T47D (cell line): ENCODE measurements at regions not wholly inside any gene's neighbourhood (a gene's known extent, or its start where the extent isn't known, plus 50 kb on each side); places are given as distances from the start of the nearest gene placed in this dataset.

ENCODE experiments used
- DNase-seq, 2 experiments: peaks; one replicate each; pipeline versions ENCODE4 v3.0.0 to v3.0.0-alpha.2; 2011 to 2012; ENCODE audit warnings: low read depth in 1 of 2, low spot score in 1 of 2
- JUND ChIP-seq: IDR thresholded peaks from 2 replicates; pipeline ENCODE4 v1.6.1; 2012; ENCODE audit warnings: low read depth
- in situ Hi-C: cut with HindIII; loops from 2 replicates; pipeline ENCODE4 v1.10.0; 2016; ENCODE audit warnings: low sequenced_read_pairs, low pct_unique_long_range_greater_than_20kb

DNA sequence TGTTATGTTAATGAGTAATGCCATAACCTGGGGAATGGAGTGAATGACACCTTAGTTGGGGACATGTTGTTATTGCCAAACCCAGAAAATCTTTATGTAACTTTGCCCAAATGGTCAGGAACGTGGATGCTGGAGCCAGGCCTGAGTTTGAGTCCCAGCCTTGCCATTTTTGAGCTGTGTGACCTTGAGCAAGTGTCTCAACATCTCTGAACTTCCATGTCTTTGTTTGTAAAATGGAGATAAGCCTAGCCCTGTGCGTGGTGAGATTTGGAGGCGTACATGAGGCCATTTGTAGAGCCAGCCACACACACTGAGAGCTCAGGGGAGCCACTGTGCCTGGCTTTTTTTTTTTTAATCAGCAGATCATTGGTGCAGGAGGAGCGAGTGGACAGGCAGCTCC, 247.3 kb downstream of the FOXL1 start:
- in situ Hi-C loops = no loop called here
- TF ChIP-seq JUND = no peak

DNA sequence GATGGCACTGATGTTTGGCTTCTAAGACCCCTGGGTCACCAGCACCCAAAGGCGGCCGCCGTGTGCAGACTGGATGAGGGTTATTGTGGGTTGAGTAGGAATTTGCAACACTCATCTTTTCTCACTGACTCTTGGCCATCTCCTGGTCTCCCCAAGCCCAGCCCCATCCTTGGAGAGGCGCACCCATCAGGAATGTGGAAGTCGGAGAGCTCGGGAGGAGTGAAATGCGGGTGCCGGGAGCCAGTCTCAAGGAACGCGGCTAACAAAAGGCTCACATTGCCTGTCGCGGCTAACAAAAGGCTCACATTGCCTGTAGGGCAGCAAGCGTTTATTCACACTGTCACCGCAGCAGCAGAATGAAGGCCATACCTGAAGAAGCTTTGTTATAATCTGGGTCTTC, 248.6 kb downstream of the FOXL1 start:
- DNase-seq = no peak
- TF ChIP-seq JUND = no peak
- in situ Hi-C loops = no loop called here

More for the DNA sequence above, 247.3 kb downstream of the FOXL1 start:
- no peak for DNase-seq

DNA sequence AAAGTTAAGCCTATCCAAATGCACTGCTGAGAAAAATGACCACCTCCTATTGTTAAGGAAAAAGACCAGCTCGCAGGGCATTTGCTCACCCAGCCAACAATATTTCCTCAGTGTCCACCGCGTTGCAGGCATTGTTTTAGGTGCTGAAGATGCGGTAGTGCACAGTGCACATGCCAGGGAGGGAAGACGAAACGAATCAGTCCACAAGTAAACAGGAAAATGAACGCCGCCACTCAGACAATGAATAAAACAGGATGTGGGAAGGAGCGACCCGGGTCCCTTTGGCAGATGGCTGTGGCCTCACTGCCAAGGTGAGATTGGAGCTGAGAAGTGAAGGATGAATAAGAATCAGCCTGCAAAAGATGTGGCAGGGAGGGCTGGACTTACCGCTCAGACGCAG, 249.2 kb downstream of the FOXL1 start:
- no peak for DNase-seq
- in situ Hi-C loops = no loop called here
- no peak for TF ChIP-seq JUND

DNA sequence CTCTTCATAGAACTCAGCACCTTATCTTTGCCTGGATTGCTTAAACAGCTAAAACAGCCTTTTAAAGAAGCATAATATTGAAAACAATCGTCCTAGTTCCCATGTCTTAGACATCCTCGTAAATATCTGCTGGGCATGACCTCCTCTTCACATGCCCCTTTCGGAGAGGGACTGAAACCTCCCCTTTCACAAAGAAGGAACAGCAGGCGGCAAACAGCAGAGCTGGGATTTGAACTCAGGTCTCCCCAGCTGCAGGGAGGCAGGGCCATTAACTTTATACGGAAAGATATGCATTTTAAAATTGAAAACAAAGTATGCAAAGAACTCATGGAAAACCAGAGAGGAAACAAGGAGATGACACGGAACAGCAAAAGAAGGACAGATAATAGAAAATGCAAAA, 249.9 kb downstream of the FOXL1 start:
- TF ChIP-seq JUND = no peak
- in situ Hi-C loops = no loop called here
- no peak for DNase-seq

DNA sequence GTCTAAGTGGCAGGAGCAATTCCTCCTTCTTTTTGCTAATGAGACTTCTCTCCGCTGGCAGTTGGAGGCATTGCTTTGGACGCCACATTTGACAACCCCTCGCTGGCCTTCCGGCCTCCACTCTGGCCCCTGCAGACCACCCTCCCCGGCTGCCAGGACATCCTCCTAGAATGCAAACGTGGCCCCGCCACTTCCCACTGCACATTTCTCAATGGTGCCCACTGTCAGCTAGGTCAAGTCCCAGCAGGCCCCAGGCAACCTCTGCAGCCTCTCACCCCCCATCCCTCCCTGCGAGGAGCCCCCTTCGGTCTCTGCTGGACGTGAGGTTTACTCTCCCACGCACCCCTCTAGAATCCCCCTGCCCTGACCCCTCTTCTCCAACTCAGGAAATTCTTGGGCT, 250.3 kb downstream of the FOXL1 start:
- in situ Hi-C loops = no loop called here
- TF ChIP-seq JUND = no peak
- no peak for DNase-seq

DNA sequence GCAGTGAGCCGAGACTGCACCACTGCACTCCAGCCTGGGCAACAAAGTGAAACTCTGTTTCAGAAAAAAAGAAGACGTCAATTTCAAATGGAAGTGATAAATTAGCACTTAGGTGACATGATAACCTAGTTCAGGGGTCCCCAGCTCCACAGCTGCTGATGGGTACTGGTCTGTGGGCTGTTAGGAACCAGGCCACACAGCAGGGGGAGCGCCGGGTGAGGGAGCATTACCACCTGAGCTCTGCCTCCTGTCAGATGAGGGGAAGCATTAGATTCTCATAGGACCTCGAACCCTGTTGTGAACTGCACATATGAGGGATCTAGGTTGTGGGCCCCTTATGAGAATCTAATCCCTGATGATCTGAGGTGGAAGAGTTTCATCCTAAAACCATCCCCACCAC, 253.0 kb downstream of the FOXL1 start:
- in situ Hi-C loops = no loop called here
- no peak for TF ChIP-seq JUND
- no peak for DNase-seq

DNA sequence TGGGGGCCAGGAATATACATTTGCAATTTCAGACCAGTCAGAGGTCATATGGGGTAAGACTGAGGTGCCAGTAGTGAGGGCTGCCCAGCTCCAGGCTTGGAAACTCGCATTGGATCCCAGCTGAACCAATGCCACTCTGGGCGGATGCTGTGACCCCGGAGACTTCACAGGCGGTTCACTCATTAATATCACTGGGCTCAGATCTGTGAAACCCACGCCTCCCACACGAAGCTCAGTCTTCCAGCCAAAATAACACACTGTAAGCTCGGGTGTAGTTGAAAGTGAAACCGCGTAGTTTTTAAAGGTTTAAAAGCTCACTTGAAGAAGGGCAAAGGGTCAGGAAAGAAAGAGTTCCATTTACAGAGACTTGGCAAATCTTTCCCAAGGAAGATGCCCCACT, 254.8 kb downstream of the FOXL1 start:
- no peak for TF ChIP-seq JUND

DNA sequence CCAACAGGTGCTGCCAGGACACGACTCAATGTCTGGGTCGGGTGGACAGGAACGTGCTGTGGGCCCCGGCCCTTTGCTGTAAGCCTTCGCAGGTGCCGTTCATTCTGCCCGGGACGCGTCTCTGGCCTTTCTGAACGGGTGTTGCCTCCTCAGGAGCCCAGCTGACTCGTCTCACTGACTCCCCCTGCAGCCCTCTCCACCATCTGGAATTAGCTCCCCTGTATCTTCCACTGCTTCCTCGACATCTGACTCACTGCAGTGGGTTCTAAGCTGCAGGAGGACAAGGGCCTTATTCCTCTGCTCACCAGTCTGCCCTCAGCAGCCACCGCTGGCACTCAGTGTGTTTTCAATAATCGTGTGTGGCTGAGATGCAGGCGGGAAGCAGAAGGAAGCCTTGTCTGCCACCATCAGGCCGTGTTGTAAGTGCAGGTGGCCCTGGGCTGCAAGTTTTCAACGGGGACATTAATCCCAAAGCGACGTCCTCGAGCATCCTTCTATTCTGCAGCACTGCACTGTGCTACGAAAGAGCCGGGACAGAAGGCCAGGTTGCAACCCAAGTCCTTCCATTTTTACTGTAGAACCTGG, 256.2 kb downstream of the FOXL1 start:
- peak in 1 of 2 experiments; percentile 44 for DNase-seq
- in situ Hi-C loops = no loop called here
- TF ChIP-seq JUND = no peak

More for the DNA sequence above, 254.8 kb downstream of the FOXL1 start:
- DNase-seq = no peak
- in situ Hi-C loops = no loop called here

DNA sequence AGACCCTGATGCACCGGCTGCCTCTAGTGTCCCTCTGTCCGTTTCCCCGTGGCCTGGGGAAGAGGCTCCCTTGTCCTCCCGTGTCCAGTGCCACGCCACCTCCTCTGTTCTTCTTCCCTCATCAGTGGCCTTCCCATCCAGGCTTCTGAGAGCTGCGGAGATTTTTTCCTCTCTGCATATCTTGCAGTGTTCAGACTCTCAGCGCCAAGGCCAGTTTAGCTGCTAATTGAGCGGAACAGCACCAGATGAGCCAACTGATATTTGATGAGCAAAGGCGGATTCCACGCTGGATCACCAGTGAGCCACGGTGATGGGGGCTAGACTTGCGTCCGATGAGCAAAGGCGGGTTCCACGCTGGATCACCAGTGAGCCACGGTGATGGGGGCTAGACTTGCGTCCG, 257.6 kb downstream of the FOXL1 start:
- in situ Hi-C loops = no loop called here
- TF ChIP-seq JUND = no peak
- DNase-seq = no peak

DNA sequence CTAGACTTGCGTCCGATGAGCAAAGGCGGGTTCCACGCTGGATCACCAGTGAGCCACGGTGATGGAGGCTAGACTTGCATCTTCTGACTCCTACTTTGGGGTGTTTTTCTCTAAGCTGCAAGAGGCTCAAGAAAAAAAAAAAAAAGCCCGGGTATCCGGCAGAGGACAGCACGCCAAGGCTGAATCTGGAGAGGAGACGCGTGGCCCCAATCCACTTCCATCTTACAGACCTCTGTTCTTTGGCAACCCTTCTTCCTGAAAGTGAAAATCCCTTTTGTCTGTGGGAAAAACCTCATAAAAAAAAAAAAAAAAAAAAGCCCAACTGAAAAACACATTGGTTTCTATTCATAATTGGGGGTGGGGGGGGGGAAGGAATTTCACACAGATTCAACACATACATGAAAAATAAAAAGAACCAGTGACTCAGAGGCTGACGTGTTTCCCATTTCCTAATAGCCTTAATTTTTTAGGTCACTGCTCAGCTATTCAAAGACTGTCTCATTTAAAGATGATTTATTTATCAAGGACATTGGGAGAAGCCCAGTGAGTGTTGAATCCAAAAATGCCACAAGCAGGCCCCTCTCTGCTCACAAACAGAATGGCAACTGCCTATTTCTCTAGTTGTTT, 258.3 kb downstream of the FOXL1 start:
- in situ Hi-C loops = no loop called here
- no peak for TF ChIP-seq JUND
- no peak for DNase-seq

DNA sequence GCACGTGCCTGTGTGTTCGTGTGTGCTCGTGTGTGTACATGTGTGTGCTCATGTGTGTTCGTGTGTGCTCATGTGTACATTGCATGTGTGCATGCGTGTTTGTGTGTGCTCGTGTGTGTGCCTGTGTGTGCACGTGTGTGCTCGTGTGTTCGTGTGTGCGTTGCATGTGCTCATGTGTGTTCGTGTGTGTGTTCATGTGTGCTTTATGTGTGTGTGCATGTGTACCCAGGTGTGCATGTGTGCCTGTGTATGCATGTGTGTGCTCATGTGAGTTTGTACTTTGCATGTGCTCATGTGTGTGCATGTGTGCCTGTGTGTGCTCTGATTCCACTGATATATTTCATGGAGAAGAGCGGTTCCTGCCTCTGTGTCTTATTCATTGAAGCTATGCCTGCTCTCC, 265.5 kb downstream of the FOXL1 start:
- in situ Hi-C loops = no loop called here
- no peak for DNase-seq
- no peak for TF ChIP-seq JUND

DNA sequence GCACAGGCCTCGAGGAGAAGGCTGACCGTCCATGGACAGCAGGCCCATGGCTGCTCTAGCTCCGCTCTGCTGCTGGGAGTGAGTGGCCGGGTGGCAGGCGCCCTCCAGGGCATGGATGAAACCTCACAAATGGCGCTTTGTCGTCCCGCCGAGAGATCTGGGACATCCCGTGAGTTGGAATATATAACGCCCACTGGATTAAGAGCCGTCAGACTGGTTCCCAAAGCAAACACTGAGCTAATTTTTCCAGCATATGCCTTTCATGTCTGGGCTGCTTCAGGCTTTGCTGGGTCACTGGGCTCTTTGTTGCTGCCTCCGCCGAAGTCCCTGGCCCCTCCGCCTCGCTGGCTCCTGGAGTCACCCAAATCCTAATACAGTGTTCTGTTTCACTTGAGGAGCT, 266.3 kb downstream of the FOXL1 start:
- TF ChIP-seq JUND = no peak
- in situ Hi-C loops = no loop called here

DNA sequence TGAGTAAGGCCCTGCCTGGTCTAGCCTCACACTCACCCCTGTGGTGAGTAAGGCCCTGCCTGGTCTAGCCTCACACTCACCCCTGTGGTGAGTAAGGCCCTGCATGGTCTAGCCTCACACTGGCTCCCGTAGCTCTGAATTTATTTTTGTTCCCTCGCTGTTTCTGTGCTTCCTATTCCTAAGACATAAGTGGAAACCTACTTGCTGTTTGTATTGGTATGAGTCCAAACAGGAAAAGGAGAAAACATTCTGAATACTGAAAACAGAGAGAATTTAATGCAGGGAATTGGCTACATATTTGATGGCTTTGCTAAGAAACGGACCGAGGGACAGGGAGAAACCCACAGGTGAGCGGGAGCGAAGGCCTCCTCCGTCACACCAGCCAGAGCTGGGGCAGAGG, 267.8 kb downstream of the FOXL1 start:
- DNase-seq = no peak
- in situ Hi-C loops = no loop called here
- TF ChIP-seq JUND = no peak

More for the DNA sequence above, 266.3 kb downstream of the FOXL1 start:
- DNase-seq = peak; percentile 26 to 88

DNA sequence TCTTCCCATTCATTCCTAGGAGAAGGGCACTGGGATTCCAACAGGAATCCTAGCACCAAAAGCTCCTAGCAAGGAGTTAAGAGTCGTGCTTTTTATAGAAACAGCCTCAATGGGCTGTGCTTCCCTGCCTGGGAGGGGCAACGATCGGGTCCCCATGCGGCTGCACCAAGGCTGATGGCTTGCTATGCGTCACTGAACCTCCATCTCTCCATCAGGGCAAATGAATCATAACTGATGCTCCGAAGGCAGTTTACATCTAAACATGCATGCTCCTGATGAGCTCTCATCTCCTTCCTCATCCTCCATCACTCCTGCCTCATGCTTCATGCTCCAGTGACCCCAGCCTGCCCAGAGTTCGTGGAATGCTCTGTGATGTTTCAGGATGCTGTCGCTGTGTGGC, 270.5 kb downstream of the FOXL1 start:
- TF ChIP-seq JUND = no peak
- DNase-seq = no peak
- in situ Hi-C loops = no loop called here

DNA sequence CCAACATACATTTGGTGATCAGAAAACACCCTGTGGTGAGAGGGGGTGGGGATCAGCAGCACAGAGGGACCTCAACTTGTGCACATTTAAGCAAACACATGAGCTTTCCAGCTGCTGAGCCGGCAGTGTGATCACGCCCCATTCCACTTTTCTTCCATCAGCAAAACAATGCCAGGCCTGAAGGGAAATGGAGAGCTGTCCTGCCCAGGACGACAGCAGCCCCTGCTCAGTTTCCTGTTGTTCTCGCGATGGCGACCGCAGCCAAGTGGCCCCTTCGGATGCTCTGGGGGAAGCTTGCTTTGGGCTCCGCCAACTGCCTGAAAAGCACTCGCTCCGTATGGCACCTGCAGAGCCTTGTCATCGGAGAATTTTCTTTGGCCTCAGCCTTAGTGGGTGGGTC, 272.3 kb downstream of the FOXL1 start:
- no peak for DNase-seq
- in situ Hi-C loops = no loop called here
- no peak for TF ChIP-seq JUND
